GM19023 (cell line): ENCODE measurements at regions not wholly inside any gene's neighbourhood (a gene's known extent, or its start where the extent isn't known, plus 50 kb on each side); places are given as distances from the start of the nearest gene placed in this dataset.
"Not testable (repeated sequence)": the region's sequence is repeated elsewhere in the genome, so short reads cannot be mapped to it uniquely, and the experiment has no call there.

ENCODE experiments used
- ATAC-seq: cut with Tn5 transposase; IDR thresholded peaks from one replicate; pipeline ENCODE4 v1.9.1; 2021; ENCODE audit warnings: mild to moderate bottlenecking, moderate library complexity; ENCODE audit not compliant: unreplicated experiment

DNA sequence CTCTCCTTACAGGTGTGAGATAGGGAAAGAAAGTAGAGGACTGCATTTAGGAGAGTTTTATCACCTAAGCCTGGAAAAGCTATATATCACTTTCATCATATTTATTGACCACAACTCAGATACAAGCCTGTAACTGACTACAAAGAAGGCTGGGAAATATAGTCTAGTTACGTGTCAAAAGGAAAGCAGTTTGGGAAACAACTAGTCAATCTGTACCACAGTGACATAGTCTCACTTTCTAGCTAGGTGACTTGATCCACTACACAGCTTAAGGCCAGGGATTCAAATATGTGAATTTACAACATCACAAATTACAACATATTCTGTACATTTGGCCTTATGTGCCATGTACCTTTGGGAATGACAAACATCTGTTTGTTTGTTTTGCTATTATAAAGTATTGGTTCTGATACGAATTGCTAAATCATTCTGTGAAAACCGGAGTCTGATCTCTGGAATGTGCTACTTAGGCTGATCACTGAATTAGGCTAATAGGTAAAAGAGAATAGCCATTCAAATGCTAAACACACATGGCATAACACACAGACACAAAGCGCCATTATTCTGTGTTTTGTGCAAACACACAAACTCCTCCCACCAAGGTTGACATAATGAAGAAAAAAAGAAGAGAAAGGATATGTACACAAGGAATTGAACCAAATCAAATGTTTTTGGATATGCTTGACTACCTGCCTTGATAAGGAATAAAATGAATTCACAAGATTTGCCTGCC, 279.8 kb downstream of the DUSP6 start:
- no peak for ATAC-seq

- no peak for ATAC-seq
Measured at GRCh38 chr12:89070603-89071002, 281.7 kb downstream of the DUSP6 start.

GRCh38 chr12:89069431-89069830, 282.9 kb downstream of the DUSP6 start:
- no peak for ATAC-seq

DNA sequence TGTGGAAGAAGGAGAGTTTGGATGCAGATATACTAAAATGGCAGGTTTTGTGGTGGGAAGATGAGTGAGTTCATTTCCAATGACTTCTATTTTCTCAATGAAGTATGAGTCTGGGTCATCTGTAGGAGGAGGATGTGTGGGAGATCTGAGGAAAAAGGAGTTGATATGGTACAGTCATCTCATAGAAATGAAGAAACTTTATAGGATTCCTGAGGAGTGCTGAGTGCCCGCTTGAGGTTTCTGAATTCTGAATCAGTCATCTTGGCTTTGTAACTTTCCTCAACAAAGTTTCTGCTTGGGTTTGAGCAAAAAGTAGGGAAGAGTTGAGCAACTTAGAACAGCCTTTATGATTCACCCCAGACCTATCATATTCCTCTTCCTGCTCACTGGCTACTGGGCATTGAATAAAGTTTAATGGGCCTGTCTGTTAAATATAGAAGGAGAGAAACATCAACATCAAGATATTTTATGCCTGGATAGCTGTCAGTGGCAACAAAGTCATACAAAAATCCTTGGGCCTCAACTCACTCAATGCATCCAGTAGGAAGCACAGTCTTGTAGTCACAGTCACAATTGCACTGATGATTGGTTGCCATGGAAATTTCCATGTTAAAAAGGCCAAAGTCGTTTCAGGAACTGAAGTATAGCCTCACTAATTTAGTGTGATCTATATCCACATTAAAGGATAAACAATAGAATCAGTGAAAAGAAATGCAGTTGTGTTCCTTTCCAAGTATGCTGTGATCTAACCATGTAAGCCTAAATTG, 284.7 kb downstream of the DUSP6 start:
- ATAC-seq = no peak

DNA sequence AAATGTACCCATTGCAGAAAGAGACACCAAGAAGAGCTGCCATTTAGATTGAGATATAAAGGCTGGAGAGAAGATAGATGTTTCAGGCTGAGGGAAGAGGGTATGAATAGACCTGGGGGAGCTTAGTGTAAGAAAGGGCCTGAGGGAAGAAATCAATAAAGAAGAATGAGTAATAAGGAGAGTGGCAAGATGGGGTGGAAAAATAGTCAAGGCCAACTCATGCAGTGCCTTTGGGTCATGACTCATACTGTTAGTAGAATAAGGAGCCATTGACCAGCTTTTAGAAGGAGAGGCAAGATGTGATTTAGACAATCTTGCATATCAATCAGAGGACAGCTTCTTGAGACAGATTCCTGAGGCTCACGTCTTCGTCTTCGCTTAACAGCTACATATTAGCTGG, 287.5 kb downstream of the DUSP6 start:
- no peak for ATAC-seq

DNA sequence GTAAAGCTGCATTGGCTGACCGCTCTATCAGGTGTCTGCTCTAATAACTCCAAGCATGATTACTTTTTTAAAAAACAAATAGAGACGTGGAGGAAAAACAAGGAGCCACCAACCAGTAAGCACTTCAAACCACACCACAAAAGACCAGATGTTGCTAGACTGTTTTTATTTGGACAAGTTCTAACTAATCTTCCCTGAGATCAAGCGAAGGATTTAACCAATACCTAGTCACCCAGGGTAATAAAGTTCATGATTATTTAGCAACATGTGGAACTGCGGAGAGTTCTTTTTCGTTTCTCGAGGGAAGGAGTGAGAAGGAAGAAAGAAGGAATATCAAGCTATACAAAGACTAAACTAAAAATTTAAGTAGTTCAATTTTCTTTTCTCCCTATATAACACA, 288.1 kb downstream of the DUSP6 start:
- ATAC-seq = no peak

- ATAC-seq = no peak
Measured at GRCh38 chr12:89062996-89063395, 289.3 kb downstream of the DUSP6 start.

- no peak for ATAC-seq
Measured at GRCh38 chr12:89059721-89060541, 292.4 kb downstream of the DUSP6 start.

DNA sequence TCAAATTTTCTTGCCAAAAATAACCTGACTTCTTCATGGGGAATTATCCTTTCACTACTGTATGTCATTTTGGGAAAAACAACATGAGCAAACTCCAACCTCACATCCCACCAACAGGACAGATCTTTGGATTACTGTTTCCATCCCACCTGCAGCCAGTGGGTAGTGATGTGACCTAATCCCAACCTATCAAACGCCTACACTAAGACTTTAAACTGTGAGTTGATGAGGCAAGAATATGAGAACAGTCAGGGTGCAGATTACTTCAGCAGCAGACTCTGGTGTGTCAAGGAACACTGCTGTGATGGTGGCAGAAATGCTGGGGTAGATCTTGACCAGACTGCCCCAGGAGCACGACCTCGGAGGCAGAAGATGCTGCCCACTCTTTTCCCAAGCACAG, 293.2 kb downstream of the DUSP6 start:
- no peak for ATAC-seq

GRCh38 chr12:89058402-89058801, 293.9 kb downstream of the DUSP6 start:
- ATAC-seq = no peak

DNA sequence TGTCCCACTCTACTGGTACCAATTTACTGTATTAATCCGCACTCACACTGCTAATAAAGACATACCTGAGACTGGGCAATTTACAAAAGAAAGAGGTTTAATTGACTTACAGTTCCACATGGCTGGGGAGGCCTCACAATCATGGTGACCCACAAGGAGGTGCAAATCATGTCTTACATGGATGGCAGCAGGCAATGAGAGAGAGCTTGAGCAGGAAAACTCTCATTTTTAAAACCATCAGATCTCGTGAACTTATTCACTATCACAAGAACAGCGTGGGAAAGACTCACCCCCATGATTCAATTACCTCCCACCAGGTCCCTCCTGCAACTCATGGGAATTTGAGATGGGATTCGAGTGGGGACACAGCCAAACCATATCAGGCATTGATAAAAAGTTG, 298.5 kb downstream of the DUSP6 start:
- ATAC-seq = not testable (repeated sequence)

- peak; percentile 60 for ATAC-seq
Measured at GRCh38 chr12:89051065-89051677, 301.1 kb downstream of the DUSP6 start.

DNA sequence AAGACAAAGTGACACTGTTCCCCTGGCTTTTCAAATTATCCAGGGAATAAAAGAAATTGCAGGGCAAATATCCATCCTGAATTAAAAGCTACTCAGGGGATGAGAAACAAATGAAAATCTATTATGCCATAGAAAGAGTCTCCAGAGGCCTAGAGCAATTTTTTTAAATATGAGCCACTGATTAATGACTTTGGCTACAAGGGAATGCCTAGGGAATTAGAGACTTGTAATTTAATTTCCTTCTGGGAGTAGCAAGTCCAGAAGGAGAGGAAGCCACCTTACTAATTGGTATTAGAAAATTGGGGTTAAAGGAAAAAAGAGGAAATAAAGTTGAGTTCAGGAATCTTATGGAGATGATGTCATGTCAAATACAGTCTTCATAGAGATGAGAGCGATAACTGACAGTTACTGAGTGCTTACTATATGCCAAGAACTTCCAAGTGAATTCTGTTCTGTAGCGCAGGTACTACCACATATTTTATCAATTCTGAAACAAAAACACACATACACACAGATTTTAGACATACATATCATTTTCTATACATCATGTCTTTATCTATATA, 304.4 kb downstream of the DUSP6 start:
- ATAC-seq = no peak

DNA sequence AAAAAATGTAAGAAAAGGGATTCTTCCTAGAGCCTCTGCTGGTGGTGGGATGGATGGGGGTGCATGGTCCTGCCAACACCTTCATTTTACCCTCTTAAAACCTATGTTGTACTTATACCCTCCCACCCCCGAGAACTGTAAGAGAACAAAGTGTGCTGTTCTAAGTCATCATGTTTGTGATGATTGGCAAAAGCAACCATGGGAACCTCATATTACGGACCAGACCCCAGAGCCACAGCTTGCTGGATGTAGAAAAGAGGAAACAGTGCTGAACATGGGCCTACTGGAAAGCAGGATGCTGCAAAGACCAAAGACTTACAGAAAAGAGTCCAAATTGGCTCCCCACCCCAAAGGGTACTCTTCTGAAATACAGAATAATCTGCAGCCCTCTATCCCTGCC, 311.2 kb downstream of the DUSP6 start:
- ATAC-seq = no peak

DNA sequence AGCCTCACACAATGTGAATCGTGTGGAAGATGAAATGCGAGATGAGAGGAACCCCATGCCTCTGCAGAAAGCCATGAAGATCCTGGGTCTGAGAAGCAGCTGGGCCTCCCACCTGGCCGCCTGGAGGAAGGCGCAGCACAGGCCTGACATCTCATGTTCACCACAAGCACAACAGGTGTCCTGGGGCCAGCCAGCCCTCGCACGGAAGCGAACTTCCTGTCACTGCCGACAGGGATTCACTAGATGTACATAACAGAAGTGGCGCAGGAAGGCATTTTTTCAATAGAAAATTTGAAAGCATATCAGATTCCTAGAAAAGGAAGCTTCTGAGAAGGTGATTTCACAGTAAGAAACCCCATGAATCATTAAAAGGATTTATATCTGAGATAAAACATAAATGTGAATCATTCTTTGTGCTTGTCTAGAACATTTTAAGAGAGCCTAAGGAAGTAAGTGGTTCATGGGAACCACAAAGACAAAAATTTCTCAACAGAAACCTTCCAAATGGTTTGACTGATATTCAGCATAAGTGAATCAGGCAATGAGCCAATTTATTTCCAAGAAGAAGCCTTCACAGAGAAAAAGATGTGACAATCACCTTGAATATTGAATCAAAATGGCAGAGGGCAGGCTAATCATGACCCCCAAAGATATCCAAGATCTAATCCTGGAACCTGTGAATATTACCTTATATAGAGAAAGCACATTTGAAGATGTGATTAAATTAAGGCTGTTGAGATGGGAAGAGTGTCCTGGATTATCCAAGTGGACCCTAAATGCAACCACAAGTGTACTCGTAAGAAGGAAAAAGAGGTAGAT, 311.9 kb downstream of the DUSP6 start:
- peak; percentile 99 for ATAC-seq

GRCh38 chr12:89038831-89039512, 313.3 kb downstream of the DUSP6 start:
- ATAC-seq = peak; percentile 25

DNA sequence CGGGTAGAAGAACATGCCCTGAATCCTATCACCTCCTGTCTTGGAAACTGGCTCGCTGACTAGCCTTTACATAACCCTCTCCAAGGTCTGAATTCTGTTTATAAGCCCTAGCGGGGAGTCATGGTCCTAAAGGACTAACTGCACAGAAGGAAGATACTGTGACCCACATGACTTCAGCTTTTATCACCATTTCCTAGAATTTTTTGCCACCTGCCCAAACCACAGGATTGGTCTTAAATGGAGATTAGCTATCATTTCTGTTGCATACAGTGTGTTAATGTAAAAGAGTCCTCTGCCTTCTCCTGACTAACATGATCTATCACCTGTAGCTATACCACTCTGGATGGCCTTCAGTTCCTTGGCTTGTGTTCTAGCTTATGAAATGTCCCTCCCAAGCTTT, 319.2 kb downstream of the DUSP6 start:
- no peak for ATAC-seq

- no peak for ATAC-seq
Measured at GRCh38 chr12:89029961-89030360, 322.3 kb downstream of the DUSP6 start.

DNA sequence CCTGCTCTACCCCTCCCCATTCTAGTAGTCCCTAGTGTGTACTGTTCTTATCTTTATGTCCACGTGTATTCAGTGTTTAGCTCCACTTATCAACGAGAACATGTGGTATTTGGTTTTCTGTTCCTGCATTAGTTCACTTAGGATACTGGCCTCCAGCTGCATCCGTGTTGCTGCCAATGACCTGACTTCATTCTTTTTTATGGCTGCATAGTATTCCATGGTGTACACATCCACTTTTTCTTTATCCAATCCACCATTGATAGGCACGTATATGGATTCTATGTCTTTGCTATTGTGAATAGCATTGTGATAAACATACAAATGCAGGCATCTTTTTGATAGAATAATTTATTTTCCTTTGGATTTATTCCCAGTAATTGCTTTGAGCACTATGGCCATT, 327.7 kb downstream of the DUSP6 start:
- no peak for ATAC-seq
